GM21360 (cell line): ENCODE measurements at regions not wholly inside any gene's neighbourhood (a gene's known extent, or its start where the extent isn't known, plus 50 kb on each side); places are given as distances from the start of the nearest gene placed in this dataset.

ENCODE experiments used
- ATAC-seq: cut with Tn5 transposase; IDR thresholded peaks from one replicate; pipeline ENCODE4 v1.9.1; 2021; ENCODE audit warnings: mild to moderate bottlenecking, moderate library complexity; ENCODE audit not compliant: unreplicated experiment

DNA sequence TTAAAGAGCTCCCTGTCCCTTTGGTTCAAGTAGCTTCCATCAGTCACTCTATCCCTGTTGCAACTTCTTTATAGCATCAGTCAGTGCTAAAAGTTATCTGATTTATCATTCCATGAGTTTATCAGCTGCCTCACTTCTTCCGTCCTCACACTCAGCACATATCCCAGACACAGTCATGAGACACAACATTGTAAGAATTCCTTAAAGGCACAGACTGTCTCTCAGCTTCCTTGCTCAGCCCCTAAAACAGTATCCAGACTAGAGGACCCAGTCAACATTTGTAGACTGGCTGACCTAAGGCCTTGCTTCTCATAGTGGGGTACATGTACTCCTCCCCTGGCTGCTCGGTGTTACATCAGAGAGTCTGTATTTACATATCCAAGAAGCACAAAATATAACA lies 164.9 kb upstream of the ADGRL2 start:
- no peak for ATAC-seq

- no peak for ATAC-seq
Observed at GRCh38 chr1:81634294-81634693, 166.4 kb upstream of the ADGRL2 start.

DNA sequence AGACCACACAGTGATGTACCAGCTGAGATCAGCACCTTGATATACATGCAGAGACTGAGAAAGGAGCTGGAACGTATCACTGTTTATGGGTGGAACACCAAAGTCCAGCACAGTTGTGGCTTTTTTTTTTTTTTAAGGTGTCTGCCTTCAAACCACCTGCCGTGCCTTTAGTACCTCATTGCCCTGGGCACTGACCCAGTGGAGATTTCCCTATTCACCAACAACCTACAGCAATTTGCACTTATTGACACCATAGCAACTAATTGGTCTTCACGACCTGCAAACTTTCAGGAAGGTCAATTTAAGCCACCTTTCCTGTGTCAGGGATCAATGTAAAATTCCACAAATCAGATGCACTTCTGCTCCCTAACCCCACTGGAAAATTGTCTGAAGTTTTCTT lies 181.6 kb upstream of the ADGRL2 start:
- no peak for ATAC-seq

- ATAC-seq, result no peak
Observed at GRCh38 chr1:81618376-81618775, 182.4 kb upstream of the ADGRL2 start.

DNA sequence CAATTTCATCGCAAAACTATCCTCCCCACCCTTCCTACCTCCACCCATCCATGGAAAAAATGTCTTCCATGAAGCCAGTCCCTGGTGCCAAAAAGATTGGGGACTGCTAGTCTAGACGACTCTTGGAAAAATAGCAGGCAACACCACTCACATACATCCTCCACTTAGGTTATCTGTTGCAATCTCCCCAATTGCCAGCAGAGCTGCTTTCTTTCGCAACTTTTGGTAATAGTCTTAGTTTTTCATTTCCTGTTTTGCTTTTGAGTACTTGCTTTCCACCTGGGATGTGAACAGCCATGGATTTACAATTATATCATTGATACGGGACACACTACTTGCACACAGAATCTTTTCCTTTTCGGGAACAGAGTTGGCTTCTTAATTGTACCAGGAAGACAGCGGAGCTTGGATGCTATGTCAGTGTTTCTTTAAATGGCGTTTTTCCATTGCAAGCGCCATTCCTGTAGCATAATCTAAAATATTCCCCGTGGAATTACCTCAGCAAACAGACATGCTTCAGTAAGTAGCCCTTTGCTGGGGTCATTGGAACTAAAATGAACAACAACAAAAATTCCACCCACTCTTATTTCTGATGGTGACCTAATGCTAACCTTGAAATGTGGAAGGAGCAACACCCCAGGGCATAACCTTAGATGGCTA lies 183.3 kb upstream of the ADGRL2 start:
- ATAC-seq, result no peak

DNA sequence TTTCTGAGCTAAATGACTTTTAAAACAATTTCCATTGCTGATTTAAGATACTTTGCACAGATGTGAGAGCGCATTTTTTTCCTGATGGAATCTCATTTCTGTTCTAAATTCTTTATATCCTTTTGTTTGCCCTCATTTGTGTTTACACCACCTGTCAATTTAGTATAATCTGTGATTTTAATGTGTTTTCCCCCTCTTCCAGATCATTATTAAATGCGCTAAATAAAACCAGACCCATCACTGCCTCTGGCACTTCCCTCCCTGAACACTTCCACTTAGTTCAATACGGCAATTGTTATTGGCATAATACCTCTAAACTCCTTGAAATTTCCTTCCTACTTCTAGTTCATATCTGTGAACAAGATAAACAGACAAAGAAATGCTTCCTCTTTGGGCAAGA lies 186.9 kb upstream of the ADGRL2 start:
- ATAC-seq, result no peak

DNA sequence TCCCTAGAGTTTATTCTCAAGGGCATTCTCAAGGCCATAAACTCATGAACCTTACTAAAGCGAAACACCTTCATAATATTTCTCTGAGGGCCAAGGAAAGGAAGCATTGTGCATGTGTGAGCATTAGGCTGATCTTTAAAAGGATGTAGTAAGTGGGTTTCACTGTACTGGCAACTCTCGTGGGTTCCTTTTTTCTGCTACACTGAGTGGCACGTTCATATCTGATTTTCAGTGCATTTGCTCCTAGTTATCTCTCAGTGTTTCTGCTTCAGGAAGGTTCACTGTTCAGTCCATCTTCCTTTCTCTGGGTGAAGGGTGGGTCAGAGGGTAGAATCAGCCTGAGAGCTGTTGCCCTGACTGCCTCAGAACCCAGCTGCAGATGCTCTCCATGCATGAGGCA lies 192.8 kb upstream of the ADGRL2 start:
- no peak for ATAC-seq

DNA sequence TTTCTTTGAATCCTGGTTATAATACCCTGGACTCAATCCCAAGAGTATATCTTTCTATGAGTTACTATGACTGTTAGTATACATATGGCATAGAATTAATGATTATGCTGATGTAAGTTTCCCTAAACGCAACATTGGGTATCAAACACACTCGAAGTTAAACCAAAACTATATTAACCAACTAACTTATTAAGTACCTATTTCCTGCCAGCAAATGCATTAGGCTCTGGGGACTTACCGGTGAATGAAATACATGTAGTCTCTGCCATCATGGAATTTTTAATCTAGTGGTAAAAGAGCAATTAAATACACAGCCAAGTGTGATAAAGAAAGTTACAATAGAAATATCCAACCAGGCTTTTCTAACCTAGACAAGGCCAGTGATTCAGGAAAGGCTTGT lies 193.6 kb upstream of the ADGRL2 start:
- no peak for ATAC-seq

- no peak for ATAC-seq
Observed at GRCh38 chr1:81606656-81607055, 194.1 kb upstream of the ADGRL2 start.

GRCh38 chr1:81605023-81605422 lies 195.7 kb upstream of the ADGRL2 start:
- ATAC-seq, result no peak

DNA sequence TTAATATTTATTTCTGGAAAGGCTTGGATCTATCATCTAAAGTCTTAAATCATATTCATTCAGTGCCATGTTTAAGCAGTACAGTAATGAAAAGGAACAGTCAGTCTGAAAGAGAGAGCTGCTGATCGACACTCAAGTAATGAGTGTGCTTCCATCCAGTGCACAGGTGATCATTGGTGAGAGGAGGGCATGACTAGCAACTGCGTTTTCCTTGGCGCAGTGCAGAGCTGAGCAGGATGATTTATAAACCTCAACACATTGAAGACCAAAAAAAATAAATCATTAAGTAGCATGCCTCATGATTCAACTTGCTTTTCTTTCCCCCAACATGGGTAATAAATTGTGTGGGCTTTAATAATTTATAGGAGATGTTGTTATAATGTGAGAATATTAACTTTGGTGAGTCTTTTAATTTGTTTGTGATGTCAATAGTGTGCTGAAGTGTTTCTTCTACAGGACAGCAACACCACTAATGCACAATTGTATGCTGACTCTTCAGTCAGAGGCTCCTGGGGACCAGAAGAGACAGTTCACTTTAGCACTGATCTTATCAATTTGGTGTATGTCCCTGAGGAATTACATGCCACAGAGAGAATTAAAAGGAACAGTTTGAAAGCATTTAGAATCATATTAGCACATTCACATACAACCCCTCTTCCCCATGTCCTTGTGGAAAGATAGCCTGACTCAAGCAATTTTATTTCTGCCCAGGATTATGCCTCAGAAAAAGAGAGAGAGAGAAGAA lies 199.7 kb upstream of the ADGRL2 start:
- no peak for ATAC-seq

DNA sequence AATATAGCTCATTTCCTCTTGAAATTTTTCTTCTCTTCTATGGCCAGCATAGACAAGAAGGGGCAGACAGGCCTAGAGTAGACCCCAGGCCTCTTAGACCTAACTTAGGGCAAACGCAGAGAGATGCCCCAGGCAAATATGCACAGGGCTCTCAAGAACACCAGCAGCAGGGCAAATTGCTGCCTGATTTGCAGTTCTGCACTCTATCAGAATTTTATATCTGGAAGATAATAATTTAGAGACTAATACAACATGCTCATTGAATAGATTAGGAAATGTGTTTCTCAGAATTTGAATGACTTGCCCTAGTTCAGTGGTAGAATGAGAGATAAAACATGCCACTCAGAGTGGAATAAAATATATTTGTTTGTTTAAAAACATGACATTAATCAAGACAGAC lies 200.4 kb upstream of the ADGRL2 start:
- no peak for ATAC-seq

DNA sequence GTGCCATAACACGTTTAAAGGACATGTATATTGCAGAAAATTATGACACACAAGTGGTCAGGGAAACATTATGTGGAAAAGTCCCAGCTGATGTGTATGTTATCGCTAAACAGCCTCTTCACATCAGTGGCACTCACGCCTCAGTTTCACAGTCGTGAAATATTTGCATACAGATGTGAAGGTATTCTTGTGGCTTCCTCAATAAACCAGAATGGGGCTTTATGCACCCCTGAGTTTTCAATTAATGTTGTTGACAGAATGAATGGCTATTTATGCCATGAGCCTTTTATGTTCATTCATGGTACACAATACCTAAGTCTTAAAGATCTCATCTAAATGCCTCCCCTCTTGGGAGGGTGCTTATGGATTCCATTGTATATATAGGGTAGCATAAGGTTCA lies 202.1 kb upstream of the ADGRL2 start:
- no peak for ATAC-seq

GRCh38 chr1:81597720-81598426 lies 202.9 kb upstream of the ADGRL2 start:
- no peak for ATAC-seq

GRCh38 chr1:81596341-81596740 lies 204.4 kb upstream of the ADGRL2 start:
- no peak for ATAC-seq

DNA sequence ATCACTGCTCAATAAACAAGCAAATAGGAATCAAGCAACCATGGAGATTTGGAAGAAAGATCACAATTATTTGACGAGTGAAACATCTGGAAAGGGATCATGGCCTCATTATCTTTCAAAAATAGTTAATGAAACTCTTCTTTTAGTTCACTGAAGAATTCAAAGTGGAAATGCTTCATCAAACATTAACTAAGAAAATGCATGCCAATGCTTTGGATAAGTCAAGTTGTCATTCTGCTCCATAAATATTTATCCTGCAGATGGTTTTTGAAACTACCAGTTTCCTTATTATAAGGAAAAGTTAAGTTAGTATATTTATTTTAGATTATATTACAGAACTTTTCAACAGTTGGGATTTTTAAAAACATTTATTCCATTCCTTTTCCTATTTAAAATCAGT lies 206.5 kb upstream of the ADGRL2 start:
- ATAC-seq, result no peak

DNA sequence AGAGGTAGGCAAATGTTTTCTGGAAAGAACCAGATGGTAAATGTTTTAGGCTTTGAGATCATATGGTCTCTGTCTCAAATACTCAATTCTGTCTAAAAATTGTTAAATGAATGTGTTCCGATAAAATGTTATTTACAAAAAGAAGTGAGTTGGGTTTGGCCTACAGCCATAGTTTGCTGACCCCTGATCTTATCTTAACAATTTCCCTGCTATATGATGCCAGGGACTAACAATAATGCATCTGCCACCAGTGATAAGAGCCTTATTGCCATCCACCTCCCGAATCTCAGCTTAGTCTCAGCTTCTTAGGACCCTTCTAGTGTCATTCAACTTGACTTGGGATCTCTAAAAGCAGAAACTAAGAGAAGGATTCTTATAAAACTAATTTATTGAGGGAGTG lies 208.5 kb upstream of the ADGRL2 start:
- ATAC-seq, result no peak

DNA sequence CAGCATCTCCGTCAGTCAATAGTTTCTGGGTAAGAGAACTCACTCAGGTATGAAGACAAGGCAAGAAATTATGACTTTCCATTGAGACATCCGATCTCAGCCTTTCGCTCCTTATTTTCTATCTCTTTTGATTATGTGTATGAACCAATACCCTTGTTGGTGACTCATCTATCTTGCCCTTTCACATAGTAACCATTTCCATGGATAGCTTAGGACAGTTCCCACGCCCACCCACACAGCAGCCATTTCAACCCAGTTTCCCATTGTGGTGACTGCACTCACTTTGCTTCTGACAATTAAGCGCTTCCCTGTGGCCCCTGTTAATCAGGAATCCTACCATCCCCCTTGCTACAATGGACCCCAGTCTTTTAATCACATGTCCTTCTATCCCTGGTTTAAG lies 210.6 kb upstream of the ADGRL2 start:
- no peak for ATAC-seq

GRCh38 chr1:81588149-81588548 lies 212.6 kb upstream of the ADGRL2 start:
- ATAC-seq, result no peak

DNA sequence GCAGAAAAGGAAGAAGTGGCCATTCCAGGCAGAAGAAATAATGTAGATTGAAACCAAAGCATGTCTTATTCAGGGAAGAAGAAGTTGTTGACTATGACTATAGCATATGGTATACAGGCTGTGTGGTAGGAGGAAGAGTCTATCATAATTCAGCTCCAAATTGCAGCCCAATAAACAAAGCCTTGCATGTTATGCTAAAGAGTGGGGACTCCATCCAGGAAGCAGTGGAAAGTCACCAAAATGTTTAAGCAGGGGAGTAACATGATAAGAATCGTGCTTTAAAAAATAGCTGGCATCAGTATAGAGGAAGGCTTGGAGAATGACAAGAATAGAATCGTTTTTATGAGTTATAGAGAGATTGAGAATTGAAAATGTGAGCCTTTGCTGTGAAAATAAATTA lies 213.3 kb upstream of the ADGRL2 start:
- no peak for ATAC-seq

DNA sequence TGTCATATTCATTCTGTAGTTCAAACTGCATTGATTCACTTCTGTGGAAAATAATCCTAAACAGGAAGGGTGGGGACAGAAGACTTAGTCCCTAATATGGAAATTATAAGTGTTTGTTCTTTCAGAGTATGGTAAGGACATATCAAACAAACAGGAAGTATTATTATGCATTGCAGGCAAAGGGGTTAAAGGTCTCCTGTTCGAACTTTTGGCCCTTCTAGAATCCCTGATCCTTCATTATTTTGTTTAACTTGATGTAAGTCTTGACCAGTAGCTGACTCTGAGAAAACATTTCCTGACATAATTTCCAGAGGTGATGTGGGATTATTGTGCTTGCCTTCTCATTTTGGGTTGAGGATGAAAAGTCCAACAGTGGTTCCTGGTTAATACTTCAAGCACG lies 215.4 kb upstream of the ADGRL2 start:
- no peak for ATAC-seq

DNA sequence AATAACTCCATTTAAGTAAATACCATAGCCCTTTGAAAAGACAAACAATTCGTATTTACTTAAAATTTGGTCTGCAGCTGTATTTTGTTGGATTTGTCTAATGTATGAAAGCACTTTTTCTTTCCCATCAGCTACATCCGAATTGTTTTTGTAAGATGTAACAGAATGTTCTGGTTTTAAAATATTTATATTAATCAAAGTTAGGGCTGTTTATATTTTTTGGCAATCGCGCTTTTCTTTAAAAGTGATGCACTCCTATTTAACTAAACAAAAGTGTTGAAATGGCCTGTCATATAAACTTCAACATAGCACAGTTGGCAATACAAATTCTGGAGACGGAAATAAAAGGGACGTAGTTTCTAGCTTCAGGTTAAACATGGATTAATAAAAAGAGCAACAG lies 216.3 kb upstream of the ADGRL2 start:
- no peak for ATAC-seq
